ENCODE measurements at regions not wholly inside any gene's neighbourhood (a gene's known extent, or its start where the extent isn't known, plus 50 kb on each side); places are given as distances from the start of the nearest gene placed in this dataset.
"Not testable (repeated sequence)": the region's sequence is repeated elsewhere in the genome, so short reads cannot be mapped to it uniquely, and the experiment has no call there.

GRCh38 chr10:10714327-10714726, 303.3 kb upstream of the CELF2 start:
- no peaks in the 10 kb centered on the region for H3K9me3 ChIP-seq (ENCODE audit: control insufficient read depth, insufficient read depth, low read length)
- DNase-seq (ENCODE audit: low read depth, low spot score) = no peak
- ChIA-PET POLR2A (no interaction called here), CTCF (interaction anchor here (0.6 to 1.3 kb wide), 2 partner anchors 38 to 87 kb away, joined by 3 read pairs; no protein-coding TSS in a partner anchor)
- H3K27ac ChIP-seq (ENCODE audit: low read depth, low read length) = no peak overlapping the region
- no peak for TF ChIP-seq CTCF (IDR thresholded peaks at IDR 0.05; ENCODE audit: low read depth, low read length)
- no peak overlapping the region for H3K4me3 ChIP-seq (ENCODE audit: low read depth, low read length)
- no peaks in the 10 kb centered on the region for H3K27me3 ChIP-seq (ENCODE audit: control insufficient read depth, insufficient read depth, low read length)

- H3K27me3 ChIP-seq (ENCODE audit: control insufficient read depth, insufficient read depth, low read length) = no peaks in the 10 kb centered on the region
- no peak overlapping the region for H3K27ac ChIP-seq (ENCODE audit: low read depth, low read length)
- no peaks in the 10 kb centered on the region for H3K9me3 ChIP-seq (ENCODE audit: control insufficient read depth, insufficient read depth, low read length)
- no peak for TF ChIP-seq CTCF (IDR thresholded peaks at IDR 0.05; ENCODE audit: low read depth, low read length)
- no peak overlapping the region for H3K4me3 ChIP-seq (ENCODE audit: low read depth, low read length)
- no peak for DNase-seq (ENCODE audit: low read depth, low spot score)
- ChIA-PET POLR2A (no interaction called here), CTCF (no interaction called here)
These were observed 300.7 kb upstream of the CELF2 start for GRCh38 chr10:10716972-10717371.

- no peak overlapping the region for H3K27ac ChIP-seq (ENCODE audit: low read depth, low read length)
- no peak for TF ChIP-seq CTCF (IDR thresholded peaks at IDR 0.05; ENCODE audit: low read depth, low read length)
- POLR2A ChIA-PET = no interaction called here
- H3K27me3 ChIP-seq (ENCODE audit: control insufficient read depth, insufficient read depth, low read length) = no peaks in the 10 kb centered on the region
- DNase-seq (ENCODE audit: low read depth, low spot score) = no peak
- H3K4me3 ChIP-seq (ENCODE audit: low read depth, low read length) = no peak overlapping the region
- no peaks in the 10 kb centered on the region for H3K9me3 ChIP-seq (ENCODE audit: control insufficient read depth, insufficient read depth, low read length)
- CTCF ChIA-PET = interaction anchor here (0.8 kb wide), 1 partner anchor 28 kb away, joined by 3 read pairs; no protein-coding TSS in a partner anchor
These were observed 295.2 kb upstream of the CELF2 start for GRCh38 chr10:10722422-10722821.

GRCh38 chr10:10725196-10725595, 292.5 kb upstream of the CELF2 start:
- ChIA-PET CTCF (no interaction called here), POLR2A (no interaction called here)
- H3K4me3 ChIP-seq (ENCODE audit: low read depth, low read length) = no peak overlapping the region
- no peak for TF ChIP-seq CTCF (IDR thresholded peaks at IDR 0.05; ENCODE audit: low read depth, low read length)
- H3K27ac ChIP-seq (ENCODE audit: low read depth, low read length) = no peak overlapping the region
- H3K27me3 ChIP-seq (ENCODE audit: control insufficient read depth, insufficient read depth, low read length) = no peaks in the 10 kb centered on the region
- DNase-seq (ENCODE audit: low read depth, low spot score) = no peak
- no peaks in the 10 kb centered on the region for H3K9me3 ChIP-seq (ENCODE audit: control insufficient read depth, insufficient read depth, low read length)

GRCh38 chr10:10726101-10726500, 291.6 kb upstream of the CELF2 start:
- no peak for DNase-seq (ENCODE audit: low read depth, low spot score)
- no peaks in the 10 kb centered on the region for H3K27me3 ChIP-seq (ENCODE audit: control insufficient read depth, insufficient read depth, low read length)
- ChIA-PET POLR2A (no interaction called here), CTCF (no interaction called here)
- no peak overlapping the region for H3K4me3 ChIP-seq (ENCODE audit: low read depth, low read length)
- no peak for TF ChIP-seq CTCF (IDR thresholded peaks at IDR 0.05; ENCODE audit: low read depth, low read length)
- H3K27ac ChIP-seq (ENCODE audit: low read depth, low read length) = no peak overlapping the region
- H3K9me3 ChIP-seq (ENCODE audit: control insufficient read depth, insufficient read depth, low read length) = no peaks in the 10 kb centered on the region

- H3K9me3 ChIP-seq (ENCODE audit: control insufficient read depth, insufficient read depth, low read length); H3K4me3 ChIP-seq (ENCODE audit: low read depth, low read length); H3K27me3 ChIP-seq (ENCODE audit: control insufficient read depth, insufficient read depth, low read length); H3K27ac ChIP-seq (ENCODE audit: low read depth, low read length); DNase-seq (ENCODE audit: low read depth, low spot score); CTCF ChIA-PET: not testable (repeated sequence)
- POLR2A ChIA-PET = interaction anchor here (0.7 kb wide), 1 partner anchor 181 kb away, joined by 3 read pairs; no protein-coding TSS in a partner anchor
These were observed 290.3 kb upstream of the CELF2 start for GRCh38 chr10:10727411-10727810.

All from AG04450 (cell line).